AG08395 (cell line): ENCODE measurements at regions not wholly inside any gene's neighbourhood (a gene's known extent, or its start where the extent isn't known, plus 50 kb on each side); places are given as distances from the start of the nearest gene placed in this dataset.

Source experiments
- DNase-seq: peaks from one replicate; pipeline ENCODE4 v3.0.0; 2012; ENCODE audit warnings: mixed read lengths, low spot score

- DNase-seq: no peak
Measured at GRCh38 chr2:15866563-15867193, 73.7 kb upstream of the MYCN start.

GRCh38 chr2:15867194-15868171, 72.9 kb upstream of the MYCN start:
- DNase-seq: no peak

GRCh38 chr2:15868186-15868585, 72.2 kb upstream of the MYCN start:
- no peak for DNase-seq

- no peak for DNase-seq
Measured at GRCh38 chr2:15868704-15869103, 71.6 kb upstream of the MYCN start.

GRCh38 chr2:15869396-15869795, 71.0 kb upstream of the MYCN start:
- DNase-seq: no peak

GRCh38 chr2:15869871-15870270, 70.5 kb upstream of the MYCN start:
- no peak for DNase-seq

GRCh38 chr2:15870565-15870964, 69.8 kb upstream of the MYCN start:
- DNase-seq: no peak

GRCh38 chr2:15871239-15871783, 69.0 kb upstream of the MYCN start:
- DNase-seq: no peak

GRCh38 chr2:15872854-15873253, 67.5 kb upstream of the MYCN start:
- DNase-seq: no peak

- DNase-seq: no peak
Measured at GRCh38 chr2:15874321-15874720, 66.0 kb upstream of the MYCN start.

- DNase-seq: no peak
Measured at GRCh38 chr2:15874854-15875804, 65.2 kb upstream of the MYCN start.

GRCh38 chr2:15875969-15876705, 64.2 kb upstream of the MYCN start:
- DNase-seq: no peak

- no peak for DNase-seq
Measured at GRCh38 chr2:15880226-15881119, 59.9 kb upstream of the MYCN start.

- no peak for DNase-seq
Measured at GRCh38 chr2:15881120-15881433, 59.3 kb upstream of the MYCN start.

GRCh38 chr2:15881676-15882075, 58.7 kb upstream of the MYCN start:
- DNase-seq: no peak

GRCh38 chr2:15882761-15883497, 57.4 kb upstream of the MYCN start:
- DNase-seq: no peak

- DNase-seq: no peak
Measured at GRCh38 chr2:15883684-15884083, 56.7 kb upstream of the MYCN start.

GRCh38 chr2:15884790-15885189, 55.6 kb upstream of the MYCN start:
- no peak for DNase-seq

GRCh38 chr2:15886231-15886630, 54.1 kb upstream of the MYCN start:
- DNase-seq: no peak
